Upper lobe of left lung (tissue), 4 donors: ENCODE measurements at regions not wholly inside any gene's neighbourhood (a gene's known extent, or its start where the extent isn't known, plus 50 kb on each side); places are given as distances from the start of the nearest gene placed in this dataset.

Source experiments
- CTCF ChIP-seq, 6 experiments: fragments of 450-650 bp in 4 of 6; fragments of 200-600 bp in 2 of 6; sonication (generic) in 2 of 6; IDR thresholded peaks; one replicate each; pipeline ENCODE4 v1.5.1; 2016 to 2019; ENCODE audit warnings: antibody characterized with exemption in 6 of 6
- EP300 ChIP-seq, 4 donors: sonication (generic); formaldehyde crosslinking; IDR thresholded peaks; one replicate each; pipeline ENCODE4 v1.5.1; 2017; ENCODE audit warnings: antibody characterized with exemption in 4 of 4, control low read depth in 2 of 4

- TF ChIP-seq CTCF (IDR thresholded peaks at IDR 0.05), result no peak
- no peak for TF ChIP-seq EP300 (IDR thresholded peaks at IDR 0.05)
Observed at GRCh38 chr9:18338042-18338441, 135.9 kb upstream of the ADAMTSL1 start.
